ENCODE measurements at regions not wholly inside any gene's neighbourhood (a gene's known extent, or its start where the extent isn't known, plus 50 kb on each side); places are given as distances from the start of the nearest gene placed in this dataset.

DNA sequence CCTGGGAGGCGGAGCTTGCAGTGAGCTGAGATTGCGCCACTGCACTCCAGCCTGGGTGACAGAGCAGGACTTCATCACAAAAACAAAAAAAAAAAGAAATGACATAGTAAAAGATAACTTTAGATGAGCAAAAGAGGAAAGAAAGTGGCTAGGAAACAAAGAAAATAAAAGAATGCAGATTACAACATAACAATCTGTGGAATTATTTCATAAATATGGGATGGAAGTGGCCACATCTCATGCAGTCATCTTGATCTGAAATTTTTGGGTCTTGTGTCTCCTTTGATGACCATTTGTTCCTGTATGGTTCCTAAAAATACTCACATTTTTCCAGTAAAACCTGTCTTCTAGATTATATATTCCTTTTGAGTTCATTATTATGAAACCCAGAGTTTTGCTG lies 271.4 kb downstream of the SPRY1 start:
- TF ChIP-seq, protein P1, sequence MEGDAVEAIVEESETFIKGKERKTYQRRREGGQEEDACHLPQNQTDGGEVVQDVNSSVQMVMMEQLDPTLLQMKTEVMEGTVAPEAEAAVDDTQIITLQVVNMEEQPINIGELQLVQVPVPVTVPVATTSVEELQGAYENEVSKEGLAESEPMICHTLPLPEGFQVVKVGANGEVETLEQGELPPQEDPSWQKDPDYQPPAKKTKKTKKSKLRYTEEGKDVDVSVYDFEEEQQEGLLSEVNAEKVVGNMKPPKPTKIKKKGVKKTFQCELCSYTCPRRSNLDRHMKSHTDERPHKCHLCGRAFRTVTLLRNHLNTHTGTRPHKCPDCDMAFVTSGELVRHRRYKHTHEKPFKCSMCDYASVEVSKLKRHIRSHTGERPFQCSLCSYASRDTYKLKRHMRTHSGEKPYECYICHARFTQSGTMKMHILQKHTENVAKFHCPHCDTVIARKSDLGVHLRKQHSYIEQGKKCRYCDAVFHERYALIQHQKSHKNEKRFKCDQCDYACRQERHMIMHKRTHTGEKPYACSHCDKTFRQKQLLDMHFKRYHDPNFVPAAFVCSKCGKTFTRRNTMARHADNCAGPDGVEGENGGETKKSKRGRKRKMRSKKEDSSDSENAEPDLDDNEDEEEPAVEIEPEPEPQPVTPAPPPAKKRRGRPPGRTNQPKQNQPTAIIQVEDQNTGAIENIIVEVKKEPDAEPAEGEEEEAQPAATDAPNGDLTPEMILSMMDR (IDR thresholded peaks at IDR 0.05): no peak
- no peak for TF ChIP-seq EZH2 (IDR thresholded peaks at IDR 0.05; ENCODE audit: borderline replicate concordance, insufficient read depth, low read depth, low read length, poor library complexity, severe bottlenecking)

Measured in B cell (primary cell).